ENCODE measurements at regions not wholly inside any gene's neighbourhood (a gene's known extent, or its start where the extent isn't known, plus 50 kb on each side); places are given as distances from the start of the nearest gene placed in this dataset.

- TF ChIP-seq ARNTL (CRISPR knock-in tag; IDR thresholded peaks at IDR 0.05; ENCODE audit: borderline replicate concordance, low read depth) = no peak
- TF ChIP-seq TSHZ2 (CRISPR knock-in tag; IDR thresholded peaks at IDR 0.05) = no peak
- no peak for TF ChIP-seq TOX (CRISPR knock-in tag; IDR thresholded peaks at IDR 0.05; ENCODE audit: borderline replicate concordance)
- TF ChIP-seq CSDC2 (CRISPR knock-in tag; IDR thresholded peaks at IDR 0.05) = no peak
- TF ChIP-seq SNAI2 (CRISPR knock-in tag; IDR thresholded peaks at IDR 0.05) = no peak
Observed at GRCh38 chr1:245051349-245052221, 103.2 kb upstream of the KIF26B start.

Data from SK-N-SH treated with all-trans-retinoic acid at 6 μM for 48 hours (cell line).